AG04449 (cell line): ENCODE measurements at regions not wholly inside any gene's neighbourhood (a gene's known extent, or its start where the extent isn't known, plus 50 kb on each side); places are given as distances from the start of the nearest gene placed in this dataset.

Experiments used
- CTCF ChIA-PET: fragments of 350-600 bp; formaldehyde crosslinking; extraction: SDS; loops from one replicate; lab custom pipeline; 2021; ENCODE audit warnings: antibody characterized with exemption; lab: Yijun Ruan, JAX
- POLR2A ChIA-PET: fragments of 400-600, 350-600 bp; formaldehyde crosslinking; extraction: SDS; loops from one replicate; lab custom pipeline; 2020; ENCODE audit warnings: antibody characterized with exemption, inconsistent platforms; lab: Yijun Ruan, JAX
- DNase-seq: peaks from one replicate; pipeline ENCODE4 v3.0.0-alpha.2; 2010; ENCODE audit warnings: low read depth, low spot score
- H3K4me3 ChIP-seq: 2 replicates; pipeline ENCODE4 v1.5.1; 2011; ENCODE audit warnings: low read depth, mild to moderate bottlenecking, control low read depth, low read length
- TF ChIP-seq, protein P1 (sequence below): IDR thresholded peaks from one replicate; pipeline ENCODE4 v1.5.1; 2011; ENCODE audit warnings: mild to moderate bottlenecking, moderate library complexity, low read length, control low read depth, inconsistent platforms; ENCODE audit not compliant: insufficient read depth; ENCODE audit errors: missing control alignments

DNA sequence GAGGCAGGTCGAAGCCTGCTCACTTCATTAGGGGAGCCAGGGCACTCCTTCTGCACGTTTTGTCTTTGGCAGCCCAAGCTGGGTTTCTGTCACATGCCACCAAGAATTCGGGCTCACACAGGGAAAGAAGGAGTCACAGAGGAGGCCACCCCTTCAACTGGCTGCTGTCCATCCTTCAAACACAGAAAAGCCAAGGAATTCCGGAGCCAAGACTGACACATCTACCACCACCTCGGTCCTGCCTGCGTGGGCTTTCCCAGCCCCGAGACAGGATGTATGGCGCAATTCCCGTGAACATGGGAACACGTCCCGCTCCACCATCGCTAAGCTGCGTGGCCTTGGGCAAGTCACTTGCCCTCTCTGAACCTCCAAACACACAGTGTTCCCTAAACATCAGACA is 70.4 kb downstream of the NCOR2 start:
- TF ChIP-seq, protein P1, sequence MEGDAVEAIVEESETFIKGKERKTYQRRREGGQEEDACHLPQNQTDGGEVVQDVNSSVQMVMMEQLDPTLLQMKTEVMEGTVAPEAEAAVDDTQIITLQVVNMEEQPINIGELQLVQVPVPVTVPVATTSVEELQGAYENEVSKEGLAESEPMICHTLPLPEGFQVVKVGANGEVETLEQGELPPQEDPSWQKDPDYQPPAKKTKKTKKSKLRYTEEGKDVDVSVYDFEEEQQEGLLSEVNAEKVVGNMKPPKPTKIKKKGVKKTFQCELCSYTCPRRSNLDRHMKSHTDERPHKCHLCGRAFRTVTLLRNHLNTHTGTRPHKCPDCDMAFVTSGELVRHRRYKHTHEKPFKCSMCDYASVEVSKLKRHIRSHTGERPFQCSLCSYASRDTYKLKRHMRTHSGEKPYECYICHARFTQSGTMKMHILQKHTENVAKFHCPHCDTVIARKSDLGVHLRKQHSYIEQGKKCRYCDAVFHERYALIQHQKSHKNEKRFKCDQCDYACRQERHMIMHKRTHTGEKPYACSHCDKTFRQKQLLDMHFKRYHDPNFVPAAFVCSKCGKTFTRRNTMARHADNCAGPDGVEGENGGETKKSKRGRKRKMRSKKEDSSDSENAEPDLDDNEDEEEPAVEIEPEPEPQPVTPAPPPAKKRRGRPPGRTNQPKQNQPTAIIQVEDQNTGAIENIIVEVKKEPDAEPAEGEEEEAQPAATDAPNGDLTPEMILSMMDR = no peak
- DNase-seq = no peak
- no peak overlapping the region for H3K4me3 ChIP-seq
- ChIA-PET POLR2A (interaction anchor here (1.1 kb wide), 1 partner anchor 10 kb away, joined by 3 read pairs; no protein-coding TSS in a partner anchor), CTCF (interaction anchor here (0.9 to 4.2 kb wide), 2 partner anchors 10 to 268 kb away, joined by 3 to 35 read pairs; no protein-coding TSS in a partner anchor)

DNA sequence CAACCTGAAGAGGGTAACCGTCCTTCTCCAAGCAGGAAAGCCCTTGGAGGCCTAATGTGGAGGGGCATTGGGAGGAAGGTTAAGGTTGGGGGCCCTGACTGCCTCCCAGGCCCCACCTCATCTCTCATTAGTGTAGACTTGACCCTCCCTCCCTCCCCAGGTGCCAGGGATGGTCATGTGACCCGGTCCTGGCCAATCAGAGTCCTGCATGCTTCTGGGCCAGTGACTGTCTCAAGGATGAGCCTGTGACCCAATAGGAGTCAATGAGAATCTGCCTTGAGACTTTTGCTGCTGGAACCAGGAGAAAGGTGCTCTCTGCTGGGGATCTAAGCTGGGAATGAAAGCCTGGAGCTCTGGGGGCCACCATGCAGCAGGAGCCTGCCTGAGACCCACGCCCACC is 70.8 kb downstream of the NCOR2 start:
- CTCF ChIA-PET = interaction anchor here (0.9 kb wide), 1 partner anchor 10 kb away, joined by 3 read pairs; no protein-coding TSS in a partner anchor
- TF ChIP-seq, protein P1 = no peak
- no peak overlapping the region for H3K4me3 ChIP-seq
- DNase-seq = no peak
- POLR2A ChIA-PET = no interaction called here

DNA sequence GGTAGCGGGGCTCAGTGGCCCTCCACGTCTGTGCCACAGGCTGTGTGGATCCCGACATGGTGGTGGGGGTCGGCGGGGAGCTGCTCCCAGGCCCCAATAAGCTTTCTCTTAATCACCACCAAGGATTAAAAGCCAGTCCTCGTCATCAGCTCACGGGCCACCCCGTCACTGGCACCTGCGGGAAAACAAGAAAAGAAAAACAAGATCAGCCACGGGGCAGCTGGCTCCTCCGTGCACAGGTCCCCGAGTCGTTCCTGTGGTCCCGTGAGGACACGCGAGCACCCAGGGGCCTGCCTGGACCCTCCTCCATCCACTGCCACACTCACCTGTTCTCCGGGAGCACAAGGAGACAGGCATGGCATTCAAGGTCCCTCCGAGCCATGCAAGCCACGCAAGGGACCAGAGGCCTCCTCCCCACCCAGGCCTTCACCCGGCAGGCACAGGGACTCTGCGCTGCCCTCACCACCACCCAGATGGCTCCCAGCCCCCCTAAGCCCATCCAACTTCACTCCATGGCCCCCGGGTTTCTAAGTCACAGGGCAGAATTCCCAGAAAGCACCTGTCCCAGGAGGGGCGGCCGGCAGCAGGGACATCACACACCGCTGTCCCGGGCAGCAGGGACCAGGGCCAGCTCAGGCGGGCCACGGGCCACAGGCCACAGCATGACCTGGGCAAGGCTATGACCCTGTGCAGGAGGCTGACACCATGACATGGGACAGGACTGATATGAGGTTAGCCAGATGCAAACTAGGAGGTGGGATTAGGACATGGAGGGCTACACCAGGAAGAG is 72.0 kb downstream of the NCOR2 start:
- CTCF ChIA-PET = no interaction called here
- TF ChIP-seq, protein P1 = no peak
- no peak for DNase-seq

DNA sequence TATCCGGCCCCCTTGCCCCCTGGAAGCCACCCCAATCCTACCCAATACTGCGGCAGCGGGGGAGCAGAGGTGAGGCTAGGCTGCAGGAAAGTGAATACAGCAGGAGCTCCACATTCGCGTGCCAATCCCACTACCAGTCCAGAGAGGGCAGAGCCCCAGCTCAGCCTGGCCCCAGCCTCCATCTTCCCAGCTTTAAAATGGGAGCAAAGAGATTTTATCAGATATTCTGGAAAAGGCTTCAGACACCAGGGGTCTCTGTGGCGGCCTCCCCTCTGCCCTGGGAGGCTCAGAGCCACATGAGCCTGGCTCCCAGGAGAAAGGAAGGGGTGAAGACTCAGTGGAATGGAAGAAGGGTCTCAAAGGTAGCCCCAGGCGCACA is 72.7 kb downstream of the NCOR2 start:
- POLR2A ChIA-PET = no interaction called here
- TF ChIP-seq, protein P1 = no peak
- no peak for DNase-seq
- no peak overlapping the region for H3K4me3 ChIP-seq
- CTCF ChIA-PET = no interaction called here

More for the DNA sequence above, 72.0 kb downstream of the NCOR2 start:
- POLR2A ChIA-PET = no interaction called here
- no peak overlapping the region for H3K4me3 ChIP-seq

DNA sequence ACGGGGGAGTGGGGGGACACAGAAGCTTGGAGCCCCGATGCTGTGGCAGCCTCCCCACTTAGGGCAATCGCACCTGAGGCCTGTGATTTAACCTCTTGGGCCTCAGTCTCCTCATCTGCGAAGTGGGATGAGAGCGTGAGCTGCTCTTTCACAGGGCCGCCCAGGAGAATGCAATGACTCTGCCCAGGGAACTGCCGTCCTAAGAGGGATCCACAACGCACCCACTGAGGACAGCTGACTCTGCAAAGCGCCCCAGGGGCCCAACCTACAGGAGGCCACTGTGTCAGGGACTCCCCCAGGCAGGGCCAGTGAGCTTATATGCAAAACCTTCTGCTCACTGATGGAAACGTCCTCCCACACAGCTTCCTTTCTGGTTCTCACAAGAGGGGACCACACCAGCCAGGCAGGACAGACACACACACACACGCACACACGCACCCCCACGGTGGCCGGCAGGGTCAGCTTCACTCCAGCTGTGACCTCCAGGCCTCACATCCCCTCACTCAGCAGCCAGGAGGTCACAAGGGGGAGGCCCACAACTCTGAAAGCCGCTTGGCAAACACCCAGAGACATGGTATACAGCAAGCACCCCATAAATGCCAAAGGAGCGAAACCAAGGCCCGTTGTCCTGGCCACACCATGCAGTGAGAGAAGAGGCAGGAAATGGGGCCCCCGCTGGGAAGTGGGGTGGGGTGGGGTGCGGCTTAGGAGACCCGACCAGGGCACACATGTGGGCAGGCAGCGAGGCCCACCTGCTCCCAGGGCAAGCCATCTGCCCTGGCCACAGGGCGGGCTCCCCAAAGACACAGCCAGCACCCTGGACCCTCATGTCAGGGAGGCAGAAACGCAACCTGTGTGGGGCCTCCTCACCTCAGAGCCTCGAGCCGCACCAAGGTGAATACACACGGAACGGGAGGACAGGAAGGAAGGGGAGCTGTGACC is 73.3 kb downstream of the NCOR2 start:
- TF ChIP-seq, protein P1 = no peak
- ChIA-PET CTCF (interaction anchor here (1.1 kb wide), 1 partner anchor 22 kb away, joined by 3 read pairs; no protein-coding TSS in a partner anchor), POLR2A (no interaction called here)
- H3K4me3 ChIP-seq = no peak overlapping the region
- DNase-seq = no peak
